ENCODE measurements at regions not wholly inside any gene's neighbourhood (a gene's known extent, or its start where the extent isn't known, plus 50 kb on each side); places are given as distances from the start of the nearest gene placed in this dataset.
A peak's percentile ranks its signal among the peaks of the same experiment; 100 is the strongest.

- ATAC-seq: no peak
- intact Hi-C loops (cut with DNase I): no loop called here
- no peak for DNase-seq
These were observed 83.8 kb downstream of the AXIN2 start for GRCh38 chr17:65477600-65477999.

DNA sequence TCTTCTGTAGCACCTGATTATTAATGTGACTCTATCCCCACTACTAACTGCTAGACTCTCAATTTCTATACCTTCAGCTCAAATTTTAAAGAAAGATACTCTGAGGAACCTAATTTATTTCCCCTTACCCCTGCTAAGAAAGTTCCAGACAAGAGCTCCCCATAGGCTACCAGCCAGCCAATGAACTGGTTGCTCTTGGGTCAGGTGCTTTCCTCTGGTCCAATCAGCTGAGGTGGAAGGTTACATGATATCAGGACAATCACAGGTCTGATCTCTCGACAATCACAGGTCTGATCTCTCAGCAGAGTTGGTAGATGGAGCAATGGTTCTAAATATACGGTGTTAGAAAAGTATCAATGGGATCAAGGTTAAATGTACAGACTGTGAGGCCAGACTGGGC lies 86.8 kb downstream of the AXIN2 start:
- ATAC-seq (no peak), DNase-seq (no peak)
- intact Hi-C loops (cut with DNase I): no loop called here

- intact Hi-C loops (cut with DNase I): no loop called here
- DNase-seq: no peak
- peak in 1 of 2 donors; percentile 14 for ATAC-seq
These were observed 87.5 kb downstream of the AXIN2 start for GRCh38 chr17:65473985-65474384.

GRCh38 chr17:65473363-65473762 lies 88.1 kb downstream of the AXIN2 start:
- ATAC-seq (peak; percentile 53 to 59), DNase-seq (no peak)
- intact Hi-C loops (cut with DNase I): no loop called here

- peak; percentile 60 for DNase-seq
- intact Hi-C loops (cut with DNase I): no loop called here
- ATAC-seq: peak; percentile 89 to 90
These were observed 88.7 kb downstream of the AXIN2 start for GRCh38 chr17:65472666-65473309.

- intact Hi-C loops (cut with DNase I): no loop called here
- DNase-seq (no peak), ATAC-seq (no peak)
These were observed 90.7 kb downstream of the AXIN2 start for GRCh38 chr17:65470783-65471182.

- intact Hi-C loops (cut with DNase I): loop anchor here in 1 of 2 donors (10.0 kb wide), 1 partner anchor 86 kb away; no protein-coding TSS in a partner anchor
- DNase-seq (no peak), ATAC-seq (no peak)
These were observed 93.1 kb downstream of the AXIN2 start for GRCh38 chr17:65468321-65468720.

DNA sequence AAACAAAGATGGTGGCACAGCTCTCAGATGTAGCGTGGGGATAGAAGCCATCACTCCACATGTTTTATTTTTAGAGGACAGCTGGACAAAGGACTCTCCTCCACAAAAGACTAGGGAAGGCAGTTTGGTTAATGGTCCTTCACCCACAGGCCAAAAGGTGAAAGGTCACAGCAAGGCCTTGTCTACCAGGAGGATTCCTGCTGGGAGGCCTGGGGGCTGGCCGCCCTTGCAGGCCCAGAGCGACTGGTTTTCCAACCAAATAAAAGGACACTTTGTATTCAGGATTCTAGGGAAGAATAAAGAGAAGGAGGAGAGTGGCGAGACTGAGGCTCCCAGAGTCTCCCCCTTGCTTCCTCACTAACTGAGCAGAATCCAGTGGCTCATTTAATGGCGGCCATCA lies 94.3 kb downstream of the AXIN2 start:
- ATAC-seq (no peak), DNase-seq (no peak)
- intact Hi-C loops (cut with DNase I): loop anchor here in 1 of 2 donors (10.0 kb wide), 1 partner anchor 88 kb away; no protein-coding TSS in a partner anchor

DNA sequence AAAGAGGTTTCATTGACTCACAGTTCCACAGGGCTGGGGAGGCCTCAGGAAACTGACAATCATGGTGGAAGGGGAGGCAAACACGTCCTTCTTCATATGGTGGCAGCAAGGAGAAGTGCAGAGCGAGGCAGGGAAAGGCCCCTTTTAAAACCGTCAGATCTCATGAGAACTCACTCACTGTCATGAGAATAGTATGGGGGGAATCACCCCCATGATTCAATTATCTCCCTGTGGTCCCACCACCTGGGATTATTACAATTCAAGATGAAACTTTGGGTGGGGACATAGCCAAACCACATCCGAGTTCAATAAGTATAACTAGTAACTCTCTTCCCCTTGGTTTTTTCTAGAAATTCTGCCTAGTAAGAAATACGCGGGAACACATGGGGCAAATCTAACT lies 94.9 kb downstream of the AXIN2 start:
- ATAC-seq: no peak
- intact Hi-C loops (cut with DNase I): loop anchor here in 1 of 2 donors (10.0 kb wide), 1 partner anchor 88 kb away; no protein-coding TSS in a partner anchor
- DNase-seq: no peak

GRCh38 chr17:65463242-65463641 lies 98.2 kb downstream of the AXIN2 start:
- intact Hi-C loops (cut with DNase I): loop anchor here (2.0 to 10.0 kb wide), 2 partner anchors 92 to 96 kb away; no protein-coding TSS in a partner anchor
- DNase-seq (peak; percentile 87), ATAC-seq (peak; percentile 98 to 99)

GRCh38 chr17:65459677-65460347 lies 101.6 kb downstream of the AXIN2 start:
- ATAC-seq (no peak), DNase-seq (no peak)
- intact Hi-C loops (cut with DNase I): loop anchor here in 1 of 2 donors (10.0 kb wide), 1 partner anchor 95 kb away; no protein-coding TSS in a partner anchor

DNA sequence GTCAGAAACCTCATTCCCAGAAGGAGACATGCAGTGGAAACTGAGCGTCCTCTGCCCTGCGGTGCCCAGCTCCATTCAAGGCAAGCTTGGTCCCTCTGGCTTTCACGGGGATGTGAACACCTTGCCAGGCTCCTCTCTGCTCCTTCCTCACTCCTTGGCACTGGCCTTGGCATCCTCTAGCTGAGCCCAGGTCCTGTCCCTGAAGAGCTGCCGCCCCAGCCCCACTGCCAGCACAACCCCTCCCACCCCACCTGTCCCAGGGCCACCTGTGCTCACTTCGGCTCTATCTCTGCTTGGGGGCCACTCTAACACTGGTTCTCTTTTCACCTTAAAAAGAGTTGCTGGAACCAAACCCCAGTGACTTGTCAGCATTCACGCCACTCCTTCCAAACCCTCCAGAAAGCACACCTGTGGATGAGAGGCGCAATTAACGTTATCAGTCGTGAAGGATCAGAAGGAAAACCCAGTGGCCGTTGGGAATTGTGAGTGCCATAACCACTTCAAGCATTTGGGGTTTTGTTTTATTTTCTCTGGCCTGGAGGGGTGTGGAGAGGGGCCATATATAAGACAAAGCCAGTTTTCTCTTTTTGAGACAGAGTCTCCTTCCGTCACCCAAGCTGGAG lies 103.7 kb downstream of the AXIN2 start:
- ATAC-seq (no peak), DNase-seq (no peak)
- intact Hi-C loops (cut with DNase I): no loop called here

GRCh38 chr17:65457183-65457582 lies 104.3 kb downstream of the AXIN2 start:
- intact Hi-C loops (cut with DNase I): no loop called here
- ATAC-seq (no peak), DNase-seq (no peak)

DNA sequence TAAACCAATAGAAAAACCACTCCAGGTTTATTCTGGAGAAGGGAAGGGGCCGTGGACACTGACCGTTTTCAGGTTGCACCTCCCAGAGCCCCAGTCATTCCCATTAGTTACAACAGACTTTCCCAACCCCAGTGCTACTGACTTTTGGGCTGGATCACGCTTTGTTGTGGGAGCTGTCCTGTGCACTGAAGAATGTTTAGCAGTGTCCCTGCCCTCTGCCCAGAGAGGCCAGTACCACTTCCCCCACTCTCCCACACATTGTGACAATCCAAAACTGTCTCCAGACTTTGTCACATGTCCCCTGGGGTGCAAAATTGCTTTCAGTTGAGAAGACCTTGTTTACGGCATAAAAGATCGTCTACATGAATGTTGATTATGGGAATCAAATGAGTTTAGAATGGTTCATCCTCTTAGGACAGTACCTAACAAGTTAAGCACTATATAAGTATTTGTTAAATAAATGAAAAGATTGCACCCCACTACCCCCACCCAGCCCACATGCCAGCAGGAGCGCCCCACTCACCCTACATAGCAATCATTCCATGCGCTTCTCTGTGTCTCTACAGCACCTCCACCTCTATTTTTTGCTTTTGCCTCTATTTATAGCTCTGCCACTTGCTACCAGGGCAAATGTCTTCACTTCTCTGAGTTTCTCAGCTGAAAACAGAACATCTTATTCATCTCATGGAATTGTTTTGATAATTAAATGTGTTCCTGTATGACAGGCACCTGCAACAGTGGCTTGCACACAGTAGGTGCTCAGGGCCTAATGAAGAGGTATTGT lies 104.9 kb downstream of the AXIN2 start:
- ATAC-seq (peak; percentile 63 to 85), DNase-seq (no peak)
- intact Hi-C loops (cut with DNase I): no loop called here

GRCh38 chr17:65455972-65456343 lies 105.5 kb downstream of the AXIN2 start:
- DNase-seq (no peak), ATAC-seq (peak; percentile 84 to 85)
- intact Hi-C loops (cut with DNase I): no loop called here

- DNase-seq: no peak
- intact Hi-C loops (cut with DNase I): no loop called here
- ATAC-seq: peak in 1 of 2 donors; percentile 25
These were observed 106.1 kb downstream of the AXIN2 start for GRCh38 chr17:65455154-65455971.

DNA sequence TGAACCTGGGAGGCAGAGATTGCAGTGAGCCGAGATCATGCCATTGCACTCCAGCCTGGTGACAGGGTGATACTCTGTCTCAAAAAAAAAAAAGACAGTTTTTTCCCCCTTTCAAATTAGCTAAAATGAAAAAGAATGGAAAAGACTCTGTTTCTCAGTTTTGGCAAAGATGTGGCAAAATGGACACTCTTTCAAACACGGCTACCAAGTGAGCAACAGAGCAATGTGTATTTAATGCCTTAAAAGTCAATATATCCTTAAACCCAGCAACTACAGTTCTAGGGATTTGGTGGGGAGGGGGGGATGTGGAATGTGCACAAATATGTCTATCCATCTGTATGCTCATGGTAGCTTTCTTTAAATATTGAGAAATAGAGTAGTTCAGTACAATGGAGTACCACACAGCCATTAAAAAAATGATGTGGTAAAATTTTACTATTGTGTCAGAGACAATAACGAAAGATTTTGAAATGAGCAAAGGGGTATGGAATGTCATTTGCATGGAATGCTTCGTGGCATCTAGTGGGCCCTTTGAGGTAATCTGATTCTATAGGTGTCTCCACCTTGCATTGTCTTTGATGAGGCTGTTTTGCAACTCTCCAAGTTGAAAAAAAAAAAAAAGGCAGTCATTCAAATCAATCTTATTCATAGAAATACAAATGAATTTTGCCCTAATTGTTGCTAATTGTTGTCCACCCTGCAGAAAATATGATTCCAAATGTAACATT lies 108.1 kb downstream of the AXIN2 start:
- DNase-seq: no peak
- no peak for ATAC-seq
- intact Hi-C loops (cut with DNase I): no loop called here

- no peak for ATAC-seq
- intact Hi-C loops (cut with DNase I): no loop called here
- no peak for DNase-seq
These were observed 112.0 kb downstream of the AXIN2 start for GRCh38 chr17:65449495-65449894.
